ENCODE measurements at regions not wholly inside any gene's neighbourhood (a gene's known extent, or its start where the extent isn't known, plus 50 kb on each side); places are given as distances from the start of the nearest gene placed in this dataset.

- Histone ChIP-seq H3K4me3 (no peak overlapping the region), H3K9ac (ENCODE audit: control insufficient read depth, insufficient read depth, low read length) (no peak overlapping the region), H3K79me2 (ENCODE audit: control insufficient read depth, insufficient read depth, low read length) (no peaks in the 10 kb centered on the region), H3K4me1 (ENCODE audit: control insufficient read depth, insufficient read depth, low read length) (no peaks in the 10 kb centered on the region), H3K9me3 (replicated peaks; ENCODE audit: control insufficient read depth, insufficient read depth, low read length) (no peaks in the 10 kb centered on the region), H3K27ac (ENCODE audit: control insufficient read depth, insufficient read depth) (no peak overlapping the region), H3K4me2 (ENCODE audit: control insufficient read depth, insufficient read depth) (no peak overlapping the region), H3K27me3 (replicated peaks in 1 of 2; ENCODE audit: control insufficient read depth in 2 of 2, insufficient read depth in 2 of 2, low read length in 1 of 2) (no peaks in the 10 kb centered on the region), H4K20me1 (ENCODE audit: control insufficient read depth, insufficient read depth) (no peaks in the 10 kb centered on the region), H3K36me3 (ENCODE audit: control insufficient read depth in 2 of 2, insufficient read depth in 2 of 2, low read length in 1 of 2) (no peaks in the 10 kb centered on the region), H2AFZ (ENCODE audit: control insufficient read depth, low read depth, low read length) (no peak overlapping the region)
- TF ChIP-seq BACH1 (IDR thresholded peaks at IDR 0.05; ENCODE audit: borderline replicate concordance): no peak
- no peak for TF ChIP-seq YY1 (IDR thresholded peaks at IDR 0.05; ENCODE audit: low read depth, low read length)
- no peak for TF ChIP-seq ZNF622 (IDR thresholded peaks at IDR 0.05)
- no peak for TF ChIP-seq PKNOX1 (IDR thresholded peaks at IDR 0.05)
- no peak for TF ChIP-seq RELB (IDR thresholded peaks at IDR 0.05; ENCODE audit: low read depth)
- no peak for TF ChIP-seq REST (IDR thresholded peaks at IDR 0.05; ENCODE audit: low read depth, low read length)
- no peak for TF ChIP-seq YBX1 (IDR thresholded peaks at IDR 0.05)
- no peak for TF ChIP-seq SP1 (IDR thresholded peaks at IDR 0.05; ENCODE audit: low read depth, low read length)
- TF ChIP-seq FOXK2 (IDR thresholded peaks at IDR 0.05): no peak
- TF ChIP-seq ZBTB40 (IDR thresholded peaks at IDR 0.05; ENCODE audit: borderline replicate concordance): no peak
- no peak for TF ChIP-seq ESRRA (IDR thresholded peaks at IDR 0.05; ENCODE audit: low read length)
- in situ Hi-C loops (cut with MboI): no loop called here
- SMC1A ChIA-PET (ENCODE audit: uncharacterized antibody, unreplicated experiment): interaction anchor here (0.6 to 1.8 kb wide), 7 partner anchors 10 to 81 kb away, joined by 3 to 4 read pairs (median 3); no protein-coding TSS in a partner anchor
- FAIRE-seq (no peak), ATAC-seq (no peak), DNase-seq (ENCODE audit: low read depth, low spot score) (no peak)
- CTCF ChIA-PET: interaction anchor here (0.9 to 1.2 kb wide), 5 partner anchors 11 to 211 kb away, joined by 3 to 4 read pairs (median 4); no protein-coding TSS in a partner anchor
- intact Hi-C loops (cut with micrococcal nuclease; ENCODE audit: unreplicated experiment): no loop called here
- POLR2A ChIA-PET: no interaction called here
- RAD21 ChIA-PET (ENCODE audit: unreplicated experiment): interaction anchor here (1.2 kb wide), 1 partner anchor 11 kb away, joined by 4 read pairs; no protein-coding TSS in a partner anchor
- no TSS peak for BruUV-seq (replicated peaks)
Observed at GRCh38 chr6:53399027-53399344, 50.2 kb upstream of the ELOVL5 start.

Data from GM12878 (cell line).